GM18858 (cell line): ENCODE measurements at regions not wholly inside any gene's neighbourhood (a gene's known extent, or its start where the extent isn't known, plus 50 kb on each side); places are given as distances from the start of the nearest gene placed in this dataset.

Experiments used
- ATAC-seq: cut with Tn5 transposase; IDR thresholded peaks from one replicate; pipeline ENCODE4 v1.9.1; 2021; ENCODE audit not compliant: unreplicated experiment

- no peak for ATAC-seq
These were observed 390.0 kb upstream of the IRX4 start for GRCh38 chr5:2272755-2273154.

DNA sequence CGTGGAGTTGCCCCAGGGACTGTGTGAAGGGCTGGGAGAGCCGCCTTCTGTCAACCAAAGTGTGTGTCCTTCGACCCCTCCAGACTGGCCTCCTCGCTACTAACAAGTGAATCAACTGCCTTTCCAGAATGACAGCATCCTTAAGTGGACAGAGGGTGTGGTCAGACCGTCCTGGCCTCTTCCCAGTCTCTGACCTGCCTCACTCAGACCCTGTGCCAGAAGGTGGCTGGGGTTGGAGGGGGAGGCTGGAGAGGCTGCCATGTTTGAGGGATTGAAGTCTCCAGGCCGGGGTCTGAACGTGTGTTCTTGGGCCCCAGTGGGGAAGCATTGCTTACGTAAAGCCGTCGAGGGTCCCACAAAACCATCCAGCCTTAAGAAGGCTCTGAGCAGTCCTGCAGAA lies 389.3 kb upstream of the IRX4 start:
- no peak for ATAC-seq

- ATAC-seq = no peak
These were observed 388.6 kb upstream of the IRX4 start for GRCh38 chr5:2271316-2271715.

- ATAC-seq = no peak
These were observed 387.7 kb upstream of the IRX4 start for GRCh38 chr5:2270467-2270866.

GRCh38 chr5:2269656-2270055 lies 386.9 kb upstream of the IRX4 start:
- no peak for ATAC-seq

- no peak for ATAC-seq
These were observed 385.3 kb upstream of the IRX4 start for GRCh38 chr5:2267991-2268390.

GRCh38 chr5:2266641-2267240 lies 384.0 kb upstream of the IRX4 start:
- ATAC-seq = no peak

- ATAC-seq = no peak
These were observed 382.6 kb upstream of the IRX4 start for GRCh38 chr5:2265341-2265740.

GRCh38 chr5:2263763-2264162 lies 381.0 kb upstream of the IRX4 start:
- no peak for ATAC-seq

- no peak for ATAC-seq
These were observed 379.9 kb upstream of the IRX4 start for GRCh38 chr5:2262620-2263019.

GRCh38 chr5:2261004-2261703 lies 378.4 kb upstream of the IRX4 start:
- no peak for ATAC-seq

DNA sequence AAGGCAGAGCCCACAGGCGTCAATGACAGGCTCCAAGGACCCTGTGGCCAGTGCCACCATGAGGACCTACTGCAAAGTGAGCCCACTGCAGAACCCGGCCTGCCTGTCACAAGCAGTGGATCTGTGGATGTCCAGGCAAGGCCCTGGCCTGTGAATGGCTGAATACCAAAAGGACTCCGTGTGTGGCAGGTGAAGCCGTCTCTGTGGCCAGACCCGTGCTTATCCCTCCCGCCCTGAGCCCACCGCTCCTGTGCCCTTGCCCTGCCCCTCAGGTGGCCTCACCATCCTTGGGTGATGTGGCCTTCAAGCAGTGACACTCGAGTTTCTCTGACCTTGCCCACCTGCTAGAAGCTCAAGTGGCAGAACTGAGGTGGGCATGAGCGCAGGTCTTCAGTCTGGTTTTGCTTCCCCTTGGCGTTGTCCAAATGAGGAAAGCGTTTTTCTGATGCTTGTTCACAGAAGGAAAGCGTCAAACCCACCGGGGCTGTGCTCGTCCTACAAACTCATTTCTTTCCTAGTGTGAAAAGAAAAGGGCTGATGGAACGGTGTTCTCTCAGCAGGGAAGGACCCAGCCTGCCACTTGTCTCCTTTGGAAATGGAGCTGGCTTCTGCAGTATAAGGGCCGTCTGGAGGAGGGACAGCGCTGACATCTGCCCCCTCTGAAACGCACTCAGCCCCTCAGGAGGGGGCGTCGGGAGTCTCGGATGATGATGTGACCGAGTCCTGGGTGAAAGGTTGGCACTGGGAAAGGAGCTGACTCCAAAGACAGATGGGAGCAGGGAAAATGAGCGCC lies 377.7 kb upstream of the IRX4 start:
- no peak for ATAC-seq

DNA sequence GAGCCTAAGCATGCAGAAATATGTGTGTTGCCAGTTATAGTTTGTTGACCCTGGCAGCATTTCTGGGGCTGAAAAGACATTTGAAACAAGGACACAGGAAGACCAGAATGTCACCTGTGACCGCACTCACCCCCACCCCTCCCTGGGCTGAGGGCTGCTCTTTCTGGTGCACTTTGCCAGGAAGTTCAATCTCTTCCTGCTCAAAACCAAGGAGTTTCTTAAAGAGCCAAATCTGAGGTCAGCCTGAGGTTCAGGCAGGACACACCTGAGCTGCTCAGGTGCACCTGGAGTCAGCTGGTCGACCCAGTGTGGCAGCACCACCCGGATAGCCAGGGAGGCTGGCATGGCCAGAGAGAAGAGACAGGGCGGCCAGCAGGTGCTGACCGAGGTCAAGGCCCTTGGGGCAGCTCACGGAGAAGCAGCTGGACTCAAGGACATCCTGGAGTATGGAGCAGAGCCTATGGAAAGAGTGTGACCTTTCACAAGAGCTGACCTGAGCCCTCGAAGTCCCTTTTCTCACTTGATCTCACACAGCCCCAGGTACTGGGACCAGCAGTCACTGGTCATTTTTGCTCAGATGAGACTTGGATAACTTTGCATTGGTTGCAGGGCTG lies 376.9 kb upstream of the IRX4 start:
- ATAC-seq = no peak

DNA sequence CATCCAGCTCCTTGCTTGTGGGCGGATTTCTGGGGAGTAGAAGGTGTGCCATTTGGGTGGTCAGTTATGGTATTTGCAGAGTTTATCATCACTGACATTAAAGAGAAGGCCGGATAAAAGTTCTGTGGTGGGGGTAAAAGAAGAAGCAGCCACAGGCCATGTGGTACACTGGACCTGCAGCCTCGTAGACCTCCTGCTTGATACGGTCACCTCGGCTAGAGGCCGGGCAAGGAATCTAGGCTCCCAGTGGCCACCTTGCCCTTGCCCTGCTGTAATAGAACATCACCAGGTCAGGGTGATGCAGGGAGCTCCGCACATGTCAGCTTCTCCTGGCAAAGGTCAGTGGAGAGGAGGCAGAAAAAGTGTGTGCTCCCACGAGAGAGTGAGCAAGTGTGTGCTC lies 376.1 kb upstream of the IRX4 start:
- ATAC-seq = no peak

GRCh38 chr5:2257326-2258244 lies 374.9 kb upstream of the IRX4 start:
- ATAC-seq = no peak

DNA sequence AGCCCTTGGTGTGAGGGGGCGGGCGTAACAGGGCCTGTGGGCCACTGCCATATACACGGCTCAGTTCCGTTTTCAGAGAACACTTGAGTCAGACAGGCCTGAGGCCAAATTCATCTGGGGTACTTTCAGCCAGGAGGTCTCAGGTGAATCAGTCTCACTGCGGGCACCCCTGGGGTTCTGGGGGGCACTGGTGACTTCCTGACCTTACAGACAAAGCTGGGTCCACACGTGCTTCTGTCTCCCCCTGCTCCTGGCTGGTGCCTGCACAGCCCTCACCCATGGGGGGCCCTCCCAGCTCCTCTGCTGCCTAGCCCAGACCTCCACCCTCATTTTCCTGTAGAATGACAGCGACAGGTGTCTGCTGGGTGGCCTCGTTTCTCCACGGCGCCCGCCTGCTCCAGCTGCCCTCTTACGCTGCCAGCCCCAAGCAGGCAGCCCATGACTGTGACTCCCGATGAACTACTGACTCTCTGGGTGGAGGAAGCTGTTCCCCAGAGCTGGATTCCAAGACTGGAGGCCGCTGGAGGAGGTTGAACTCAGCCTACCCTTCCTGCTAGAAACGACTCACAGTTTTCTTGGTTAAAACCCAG lies 374.1 kb upstream of the IRX4 start:
- ATAC-seq = no peak

DNA sequence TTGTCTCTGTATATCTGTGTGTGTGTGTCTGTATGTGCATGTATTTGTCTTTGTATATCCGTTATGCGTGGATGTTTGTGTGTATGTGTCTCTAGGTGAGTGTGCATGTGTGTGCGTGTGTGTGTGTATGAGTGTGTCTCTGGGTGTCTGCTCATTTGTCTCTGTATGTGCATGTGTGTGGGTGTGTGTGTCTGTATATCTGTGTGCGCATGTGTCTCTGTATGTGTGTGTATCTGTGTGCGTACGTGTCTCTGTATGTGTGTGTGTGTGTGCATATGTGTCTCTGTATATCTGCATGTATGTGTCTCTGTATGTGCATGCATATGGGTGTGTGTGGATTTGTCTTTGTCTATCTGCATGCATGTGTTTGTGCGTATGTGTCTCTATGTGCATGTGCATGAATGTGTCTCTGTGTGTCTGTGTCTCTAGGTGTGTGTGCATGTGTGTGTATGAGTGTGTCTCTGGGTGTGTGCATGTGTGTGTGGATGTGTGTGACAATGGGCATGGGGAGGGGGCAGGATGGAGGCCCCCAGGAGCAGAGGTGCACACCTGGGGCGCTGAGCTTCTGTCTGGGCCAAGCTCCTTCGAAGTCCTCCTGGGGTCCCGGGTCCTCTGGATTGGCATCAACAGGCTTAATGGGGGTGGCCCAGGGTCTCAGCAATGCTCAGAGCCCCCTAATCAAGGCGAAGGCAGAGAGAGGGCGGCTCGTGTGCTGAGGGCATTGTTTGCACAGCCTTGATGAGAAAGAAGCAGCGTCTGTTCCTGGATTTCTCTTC lies 373.4 kb upstream of the IRX4 start:
- ATAC-seq = no peak

DNA sequence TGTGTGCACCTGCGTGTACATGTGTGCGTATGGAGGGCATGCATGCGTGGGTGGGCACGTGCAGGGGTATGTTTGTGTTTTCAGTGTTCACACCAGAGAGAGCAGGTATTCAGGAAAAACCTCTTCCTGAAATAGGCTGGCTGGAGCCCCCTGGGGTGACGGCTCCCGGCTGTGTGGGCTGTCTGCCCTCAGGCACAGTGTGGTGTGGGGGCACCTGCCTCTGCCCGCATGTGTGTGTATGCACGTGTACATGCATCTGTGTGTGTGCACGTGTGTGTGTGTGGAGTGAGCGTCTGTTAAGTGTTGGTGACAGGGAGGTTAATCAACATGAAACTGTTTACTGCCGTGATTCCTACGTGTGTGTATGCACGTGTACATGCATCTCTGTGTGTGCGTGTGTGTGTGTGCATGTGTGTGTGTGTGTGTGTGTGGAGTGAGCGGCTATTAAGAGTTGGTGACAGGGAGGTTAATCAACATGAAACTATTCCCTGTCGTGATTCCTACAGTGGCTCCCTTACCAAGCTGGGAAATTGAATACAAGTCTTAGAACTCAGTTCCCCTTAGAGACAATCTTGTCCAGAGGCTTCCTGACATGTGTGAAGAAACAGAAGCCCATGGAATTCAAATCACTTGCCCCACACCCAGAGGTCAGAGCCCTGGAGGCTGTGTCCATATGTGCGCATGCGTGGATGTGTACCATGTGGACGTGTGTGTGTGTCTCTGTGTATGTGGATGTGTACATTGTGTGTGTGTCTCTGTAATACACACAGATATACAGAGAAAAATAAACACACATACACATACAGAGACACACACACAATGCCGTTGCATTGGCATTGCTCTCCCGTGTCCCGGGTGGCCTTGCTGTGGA lies 372.4 kb upstream of the IRX4 start:
- no peak for ATAC-seq

DNA sequence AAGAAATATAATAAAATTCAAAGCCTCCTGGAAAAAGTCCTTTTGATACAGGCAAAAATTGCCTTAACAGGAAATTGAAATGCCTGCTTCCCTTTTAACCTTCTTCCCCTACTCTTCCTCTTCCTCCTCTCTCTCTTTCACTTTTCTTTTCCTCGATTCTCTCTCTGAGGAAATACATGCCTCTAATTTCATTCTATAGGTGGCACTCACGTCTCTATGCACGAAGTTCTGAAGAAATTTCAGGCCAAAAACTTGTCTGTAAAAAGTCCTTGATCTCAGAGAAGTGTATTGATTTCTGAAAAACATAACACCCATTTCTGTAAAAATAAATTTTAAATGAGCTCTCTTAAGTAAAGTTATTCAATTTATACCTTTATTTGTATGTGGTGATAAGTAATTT lies 371.7 kb upstream of the IRX4 start:
- ATAC-seq = no peak
